ENCODE measurements at regions not wholly inside any gene's neighbourhood (a gene's known extent, or its start where the extent isn't known, plus 50 kb on each side); places are given as distances from the start of the nearest gene placed in this dataset.

DNA sequence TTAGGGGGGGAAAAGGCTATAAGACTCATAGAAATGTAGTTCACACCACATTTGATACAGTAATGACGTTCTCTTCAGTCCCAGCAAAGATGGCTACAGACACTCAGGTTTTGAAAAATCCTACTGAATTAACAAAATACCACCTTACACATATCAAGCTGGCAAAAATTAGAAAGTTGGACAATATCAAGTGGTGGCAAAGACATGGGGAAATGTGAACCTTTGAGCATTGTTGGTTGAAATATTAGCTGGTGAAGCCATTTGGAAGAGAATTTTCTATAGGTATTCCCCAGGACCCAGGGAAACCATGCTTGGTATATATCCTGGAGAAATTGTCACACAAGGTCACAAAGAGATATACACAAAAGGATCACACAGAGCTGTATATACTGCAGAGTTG lies 163.0 kb downstream of the ADSS2 start:
- Histone ChIP-seq H3K27ac (no peak overlapping the region), H3K9me3 (ENCODE audit: low read depth) (no peaks in the 10 kb centered on the region), H3K36me3 (no peaks in the 10 kb centered on the region), H3K4me3 (no peak overlapping the region), H3K27me3 (no peaks in the 10 kb centered on the region), H3K4me1 (ENCODE audit: low read depth) (no peaks in the 10 kb centered on the region)
- TF ChIP-seq, protein P1, sequence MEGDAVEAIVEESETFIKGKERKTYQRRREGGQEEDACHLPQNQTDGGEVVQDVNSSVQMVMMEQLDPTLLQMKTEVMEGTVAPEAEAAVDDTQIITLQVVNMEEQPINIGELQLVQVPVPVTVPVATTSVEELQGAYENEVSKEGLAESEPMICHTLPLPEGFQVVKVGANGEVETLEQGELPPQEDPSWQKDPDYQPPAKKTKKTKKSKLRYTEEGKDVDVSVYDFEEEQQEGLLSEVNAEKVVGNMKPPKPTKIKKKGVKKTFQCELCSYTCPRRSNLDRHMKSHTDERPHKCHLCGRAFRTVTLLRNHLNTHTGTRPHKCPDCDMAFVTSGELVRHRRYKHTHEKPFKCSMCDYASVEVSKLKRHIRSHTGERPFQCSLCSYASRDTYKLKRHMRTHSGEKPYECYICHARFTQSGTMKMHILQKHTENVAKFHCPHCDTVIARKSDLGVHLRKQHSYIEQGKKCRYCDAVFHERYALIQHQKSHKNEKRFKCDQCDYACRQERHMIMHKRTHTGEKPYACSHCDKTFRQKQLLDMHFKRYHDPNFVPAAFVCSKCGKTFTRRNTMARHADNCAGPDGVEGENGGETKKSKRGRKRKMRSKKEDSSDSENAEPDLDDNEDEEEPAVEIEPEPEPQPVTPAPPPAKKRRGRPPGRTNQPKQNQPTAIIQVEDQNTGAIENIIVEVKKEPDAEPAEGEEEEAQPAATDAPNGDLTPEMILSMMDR (IDR thresholded peaks at IDR 0.05; ENCODE audit: low read depth, low read length), result no peak
- no peak for DNase-seq (ENCODE audit: low read depth in 1 of 2, low spot score in 1 of 2)

DNA sequence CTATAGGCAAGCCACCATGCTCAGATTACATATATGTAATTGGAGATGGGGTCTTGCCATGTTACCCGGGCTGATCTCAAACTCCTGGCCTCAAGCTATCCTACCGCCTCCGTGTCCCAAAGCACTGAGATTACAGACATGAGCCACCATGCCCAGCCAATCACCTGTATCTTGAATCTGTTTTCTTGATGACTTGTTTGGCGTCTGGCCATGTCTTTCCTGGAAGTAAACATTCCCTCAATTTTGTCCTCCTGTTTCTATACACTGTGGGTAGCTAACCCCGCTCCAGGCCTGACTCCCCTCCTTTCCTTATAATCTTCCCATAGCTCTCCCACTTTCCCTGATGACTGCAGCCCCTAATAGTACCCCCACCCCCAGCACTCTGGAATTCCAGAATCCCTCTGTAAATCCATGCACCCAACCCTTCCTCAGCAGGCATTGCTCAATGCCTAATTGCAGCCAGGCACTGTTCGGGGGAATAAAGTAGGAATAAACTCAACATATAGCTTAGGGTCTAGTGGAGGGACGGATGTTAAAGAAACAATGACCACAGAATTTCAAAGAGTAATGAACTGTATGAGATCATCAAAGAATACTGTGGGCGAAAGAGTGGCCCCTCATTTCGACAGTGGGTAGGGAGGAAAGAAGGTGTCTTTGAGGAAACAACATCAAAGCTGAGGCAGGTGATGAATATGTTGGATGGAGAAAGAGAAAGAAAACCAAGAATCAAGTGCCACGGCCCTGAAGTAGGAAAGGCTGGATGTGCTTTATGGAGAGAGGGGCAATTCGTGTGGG lies 161.5 kb downstream of the ADSS2 start:
- no peak overlapping the region for H3K27ac ChIP-seq
- TF ChIP-seq, protein P1 (IDR thresholded peaks at IDR 0.05; ENCODE audit: low read depth, low read length), result no peak
- no peak overlapping the region for H3K4me3 ChIP-seq
- H3K36me3 ChIP-seq, result no peaks in the 10 kb centered on the region
- H3K9me3 ChIP-seq (ENCODE audit: low read depth), result no peaks in the 10 kb centered on the region
- H3K27me3 ChIP-seq, result no peaks in the 10 kb centered on the region
- DNase-seq (ENCODE audit: low read depth in 1 of 2, low spot score in 1 of 2), result no peak
- no peaks in the 10 kb centered on the region for H3K4me1 ChIP-seq (ENCODE audit: low read depth)

DNA sequence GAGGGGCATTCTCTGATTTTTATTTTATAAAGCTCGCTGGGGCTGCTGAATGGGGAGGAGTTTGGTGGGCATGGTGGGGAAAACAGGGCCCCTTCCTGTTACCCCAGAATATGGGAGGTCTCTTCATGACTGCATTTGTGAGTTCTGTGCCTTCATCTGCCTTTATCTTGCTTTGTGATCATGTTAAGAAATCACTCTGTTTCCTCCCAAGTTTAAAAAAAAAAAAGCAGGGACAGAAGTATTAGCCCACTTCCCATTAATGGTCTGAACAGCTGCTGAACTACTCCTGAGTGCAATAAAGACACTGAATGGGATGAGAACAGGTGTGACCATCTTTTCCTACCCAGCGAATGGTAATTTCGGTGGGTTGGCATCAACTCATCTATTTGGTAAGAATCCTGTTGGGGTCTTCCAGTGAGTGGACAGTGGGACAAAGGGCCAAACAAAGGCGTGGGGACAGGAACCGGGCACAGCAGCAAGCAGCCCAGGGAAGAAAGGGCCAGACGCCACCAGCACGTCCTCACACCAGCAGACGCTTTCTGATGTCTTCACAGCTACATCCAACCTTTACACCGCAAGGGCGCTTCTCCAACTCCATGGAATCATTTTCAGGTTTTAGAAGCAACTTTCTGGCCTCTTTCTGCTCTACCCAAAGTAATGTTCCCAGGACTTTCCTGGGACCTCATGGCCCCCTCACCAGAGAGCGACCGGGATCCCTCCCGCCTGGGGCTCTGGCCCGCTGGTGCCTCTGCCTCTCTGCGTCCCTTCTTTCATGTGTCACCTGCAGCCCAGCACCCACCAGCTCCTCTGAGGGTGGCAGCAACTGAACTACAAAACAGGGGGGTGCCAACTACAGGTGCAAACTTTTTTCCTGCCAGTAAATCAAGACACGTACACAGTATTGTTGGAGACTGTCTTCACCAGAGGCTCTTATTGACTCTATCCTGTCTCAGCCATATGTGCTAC lies 160.2 kb downstream of the ADSS2 start:
- H3K27me3 ChIP-seq, result no peaks in the 10 kb centered on the region
- TF ChIP-seq, protein P1 (IDR thresholded peaks at IDR 0.05; ENCODE audit: low read depth, low read length), result no peak
- H3K27ac ChIP-seq, result no peak overlapping the region
- DNase-seq (ENCODE audit: low read depth in 1 of 2, low spot score in 1 of 2), result no peak
- no peaks in the 10 kb centered on the region for H3K9me3 ChIP-seq (ENCODE audit: low read depth)
- H3K4me1 ChIP-seq (ENCODE audit: low read depth), result no peaks in the 10 kb centered on the region
- no peaks in the 10 kb centered on the region for H3K36me3 ChIP-seq
- no peak overlapping the region for H3K4me3 ChIP-seq

DNA sequence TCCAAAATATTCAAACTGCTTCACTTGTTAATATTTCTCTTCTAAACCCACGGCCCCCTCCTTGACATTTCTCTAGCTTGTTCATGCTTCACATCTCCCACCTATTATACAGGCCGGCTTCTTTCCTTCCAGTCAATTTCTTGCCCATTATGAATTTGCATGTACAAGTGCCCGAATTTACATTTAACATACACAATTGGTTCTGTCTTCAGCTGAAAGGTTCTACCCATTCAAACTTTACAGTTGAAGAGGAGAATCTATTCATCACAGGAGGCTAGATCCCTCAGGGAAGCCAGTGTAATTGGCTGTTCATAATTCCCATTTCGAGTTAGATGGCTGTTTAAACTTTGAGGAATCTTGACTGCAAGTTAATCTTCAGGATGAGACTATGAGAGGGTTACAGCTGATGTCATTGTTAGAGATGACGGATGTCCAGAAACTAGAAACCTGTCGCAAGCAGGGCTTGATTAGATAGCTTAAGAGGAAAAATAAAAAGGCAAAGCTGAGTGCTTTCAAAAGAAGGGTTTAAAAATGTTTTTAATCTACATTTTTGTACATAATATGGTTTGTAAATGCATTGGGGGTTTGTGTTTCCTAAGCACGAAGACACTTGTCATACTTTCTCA lies 157.0 kb downstream of the ADSS2 start:
- H3K4me3 ChIP-seq, result no peak overlapping the region
- H3K27me3 ChIP-seq, result no peaks in the 10 kb centered on the region
- H3K4me1 ChIP-seq (ENCODE audit: low read depth), result no peaks in the 10 kb centered on the region
- no peak for DNase-seq (ENCODE audit: low read depth in 1 of 2, low spot score in 1 of 2)
- TF ChIP-seq, protein P1 (IDR thresholded peaks at IDR 0.05; ENCODE audit: low read depth, low read length), result no peak
- no peak overlapping the region for H3K27ac ChIP-seq
- H3K9me3 ChIP-seq (ENCODE audit: low read depth), result no peaks in the 10 kb centered on the region
- no peaks in the 10 kb centered on the region for H3K36me3 ChIP-seq

DNA sequence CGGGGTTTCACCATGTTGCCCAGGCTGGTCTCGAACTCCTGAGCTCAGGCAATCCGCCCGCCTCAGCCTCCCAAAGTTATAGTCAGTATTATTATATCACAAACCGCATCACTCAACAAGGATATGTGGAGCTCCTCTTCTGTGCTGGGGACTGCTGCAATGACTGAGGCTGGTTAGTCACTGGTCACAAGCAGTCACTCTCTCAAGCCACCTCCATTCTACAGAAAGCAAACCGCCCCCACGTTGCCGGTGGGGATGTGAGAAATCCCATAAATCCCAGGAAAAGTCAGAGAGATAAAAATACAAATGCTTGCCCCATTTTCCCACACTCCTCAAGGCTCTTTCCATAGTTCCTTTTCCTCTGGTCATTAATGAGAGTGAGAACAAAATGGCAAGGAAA lies 155.7 kb downstream of the ADSS2 start:
- Histone ChIP-seq H3K27ac (no peak overlapping the region), H3K36me3 (no peaks in the 10 kb centered on the region)

More for the DNA sequence above, 155.7 kb downstream of the ADSS2 start:
- DNase-seq (ENCODE audit: low read depth in 1 of 2, low spot score in 1 of 2), result no peak
- Histone ChIP-seq H3K27me3 (no peaks in the 10 kb centered on the region), H3K4me3 (no peak overlapping the region), H3K9me3 (ENCODE audit: low read depth) (no peaks in the 10 kb centered on the region), H3K4me1 (ENCODE audit: low read depth) (peaks cover 6% of the 10 kb centered on the region)
- TF ChIP-seq, protein P1 (IDR thresholded peaks at IDR 0.05; ENCODE audit: low read depth, low read length), result no peak
